GM13977 (cell line): ENCODE measurements at regions not wholly inside any gene's neighbourhood (a gene's known extent, or its start where the extent isn't known, plus 50 kb on each side); places are given as distances from the start of the nearest gene placed in this dataset.

Experiments used
- DNase-seq: peaks from one replicate; pipeline ENCODE4 v3.0.0; 2012; ENCODE audit warnings: low spot score
- in situ Hi-C: fragments of 300-500 bp; cut with MboI; formaldehyde crosslinking; loops from one replicate; pipeline ENCODE4 v1.12.0; 2022; ENCODE audit warnings: low sequenced_read_pairs, low pct_unique_long_range_greater_than_20kb, mixed read lengths, inconsistent platforms; ENCODE audit not compliant: unreplicated experiment
- TF ChIP-seq, protein P1 (sequence below): IDR thresholded peaks from 2 replicates; pipeline ENCODE4 v1.5.1; 2012; ENCODE audit warnings: mild to moderate bottlenecking, control low read depth; ENCODE audit not compliant: insufficient read depth; ENCODE audit errors: extremely low read depth, missing control alignments

DNA sequence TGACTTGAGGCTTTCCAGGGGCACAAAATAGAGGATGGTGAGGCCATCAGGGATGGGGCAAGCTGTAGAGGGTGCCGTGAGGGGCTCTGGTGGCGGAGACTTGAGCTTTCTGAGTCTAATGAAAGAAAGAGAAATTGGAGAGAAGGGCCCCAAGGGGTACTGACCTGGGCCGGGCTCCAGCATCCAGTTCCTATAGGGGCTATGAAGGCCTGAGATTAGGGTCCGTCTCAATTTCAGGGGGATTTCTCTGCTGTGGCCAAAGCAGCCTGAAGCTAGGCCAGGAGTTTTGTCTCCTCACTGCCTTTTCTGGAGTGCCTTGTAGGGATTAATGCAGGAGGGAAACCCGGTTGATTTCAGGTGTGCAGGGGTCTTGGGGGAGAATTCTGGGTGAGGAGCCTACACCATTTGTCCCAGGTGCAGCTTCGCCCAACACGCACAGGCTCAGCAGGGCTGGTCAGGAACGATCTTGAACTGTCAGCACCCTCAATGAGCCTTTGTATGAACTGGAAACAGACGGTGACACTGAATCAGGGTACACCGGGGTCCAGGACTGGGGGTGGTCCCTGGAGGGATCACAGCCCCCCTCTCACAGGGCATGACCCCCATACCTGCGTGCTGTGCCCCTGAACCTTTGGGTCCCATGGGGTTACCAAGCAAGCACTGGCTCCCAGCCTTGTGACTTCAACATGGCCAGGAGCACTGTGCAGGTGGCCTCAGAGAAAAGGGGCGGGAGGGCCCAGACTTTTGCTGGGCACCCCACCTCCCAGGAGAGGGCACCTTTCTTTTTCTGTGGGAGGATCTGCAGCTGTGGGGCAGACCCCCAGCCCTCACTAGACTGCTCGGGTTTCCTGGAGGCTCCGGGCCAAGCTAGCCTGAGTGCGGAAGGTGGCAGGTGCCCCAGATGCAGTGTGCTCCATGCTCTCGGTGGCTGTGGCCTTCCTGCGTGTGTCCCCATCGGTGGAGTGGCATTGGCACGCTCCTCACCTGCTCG, 122.9 kb upstream of the RET start:
- TF ChIP-seq, protein P1, sequence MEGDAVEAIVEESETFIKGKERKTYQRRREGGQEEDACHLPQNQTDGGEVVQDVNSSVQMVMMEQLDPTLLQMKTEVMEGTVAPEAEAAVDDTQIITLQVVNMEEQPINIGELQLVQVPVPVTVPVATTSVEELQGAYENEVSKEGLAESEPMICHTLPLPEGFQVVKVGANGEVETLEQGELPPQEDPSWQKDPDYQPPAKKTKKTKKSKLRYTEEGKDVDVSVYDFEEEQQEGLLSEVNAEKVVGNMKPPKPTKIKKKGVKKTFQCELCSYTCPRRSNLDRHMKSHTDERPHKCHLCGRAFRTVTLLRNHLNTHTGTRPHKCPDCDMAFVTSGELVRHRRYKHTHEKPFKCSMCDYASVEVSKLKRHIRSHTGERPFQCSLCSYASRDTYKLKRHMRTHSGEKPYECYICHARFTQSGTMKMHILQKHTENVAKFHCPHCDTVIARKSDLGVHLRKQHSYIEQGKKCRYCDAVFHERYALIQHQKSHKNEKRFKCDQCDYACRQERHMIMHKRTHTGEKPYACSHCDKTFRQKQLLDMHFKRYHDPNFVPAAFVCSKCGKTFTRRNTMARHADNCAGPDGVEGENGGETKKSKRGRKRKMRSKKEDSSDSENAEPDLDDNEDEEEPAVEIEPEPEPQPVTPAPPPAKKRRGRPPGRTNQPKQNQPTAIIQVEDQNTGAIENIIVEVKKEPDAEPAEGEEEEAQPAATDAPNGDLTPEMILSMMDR: no peak

GRCh38 chr10:42954766-42955492, 121.9 kb upstream of the RET start:
- in situ Hi-C loops: no loop called here
- TF ChIP-seq, protein P1: no peak
- no peak for DNase-seq

More for the DNA sequence above, 122.9 kb upstream of the RET start:
- in situ Hi-C loops: no loop called here
- no peak for DNase-seq

DNA sequence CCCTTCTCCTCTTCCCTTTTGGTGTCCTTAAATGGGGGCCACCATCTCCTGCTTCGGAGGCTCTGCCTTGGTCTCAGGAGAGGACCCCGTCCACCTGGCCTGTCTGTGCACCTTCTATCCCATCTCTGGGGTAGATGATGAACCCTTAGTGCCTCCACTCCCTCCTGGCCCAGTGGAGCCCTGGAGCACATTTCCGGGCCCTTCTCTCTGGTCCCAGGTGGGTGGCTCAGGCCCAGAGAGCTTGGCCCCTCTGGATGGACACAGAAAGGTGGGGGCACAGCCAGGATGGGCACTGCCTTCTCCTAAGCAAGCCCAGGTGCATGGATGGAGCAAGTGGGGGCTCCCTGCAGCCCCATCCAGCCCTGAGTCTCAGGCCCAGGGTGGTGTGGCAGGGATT, 121.4 kb upstream of the RET start:
- DNase-seq: no peak
- in situ Hi-C loops: no loop called here
- TF ChIP-seq, protein P1: no peak

- TF ChIP-seq, protein P1: no peak
- in situ Hi-C loops: no loop called here
- DNase-seq: no peak
Measured at GRCh38 chr10:42956045-42956444, 120.8 kb upstream of the RET start.

GRCh38 chr10:42958142-42958868, 118.6 kb upstream of the RET start:
- TF ChIP-seq, protein P1: no peak
- no peak for DNase-seq
- in situ Hi-C loops: no loop called here

GRCh38 chr10:42959833-42960232, 117.0 kb upstream of the RET start:
- TF ChIP-seq, protein P1: no peak
- no peak for DNase-seq
- in situ Hi-C loops: no loop called here
